ENCODE measurements at regions not wholly inside any gene's neighbourhood (a gene's known extent, or its start where the extent isn't known, plus 50 kb on each side); places are given as distances from the start of the nearest gene placed in this dataset.

DNA sequence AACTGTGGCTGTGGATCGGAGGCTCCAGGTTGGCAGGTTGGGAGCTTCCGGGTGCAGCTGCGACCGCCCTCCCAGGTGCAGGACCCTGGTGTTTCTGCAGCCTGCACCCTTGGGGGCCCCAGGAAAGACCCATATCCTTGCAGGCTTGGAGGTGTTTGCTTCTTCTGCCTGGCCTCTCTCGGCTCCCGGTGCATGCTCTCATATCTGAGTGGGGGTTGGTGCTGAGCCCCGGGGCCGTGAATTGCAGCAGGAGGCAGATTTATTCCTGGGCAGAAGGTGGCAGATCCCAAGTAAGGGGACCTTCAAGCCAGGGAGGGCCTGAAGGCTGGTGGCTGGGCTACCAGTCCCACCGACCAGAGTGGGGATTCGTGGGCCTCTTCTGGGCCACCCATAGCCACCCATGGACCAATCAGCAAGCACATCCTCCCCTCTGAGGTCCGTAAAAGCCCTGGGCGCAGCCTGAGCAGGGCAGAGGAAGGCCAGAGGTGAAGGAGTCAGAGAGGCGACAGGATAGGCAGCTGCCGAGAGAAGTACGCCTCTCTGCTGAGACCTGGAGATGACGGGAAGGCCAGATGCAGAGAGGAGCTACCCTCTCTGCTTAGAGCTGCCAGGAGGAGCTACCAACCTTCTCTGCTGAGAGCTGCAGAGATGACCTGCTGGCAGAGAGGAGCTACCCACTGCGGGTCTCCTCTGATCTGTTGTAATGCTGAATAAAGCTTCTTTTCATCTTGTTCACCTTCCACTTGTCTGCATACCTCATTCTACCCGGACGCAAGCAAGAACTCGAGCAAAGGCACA is 1279.0 kb upstream of the LRRTM1 start:
- DNase-seq (ENCODE audit: low read depth in 2 of 2): no peak
- no peak overlapping the region for H3K9ac ChIP-seq (ENCODE audit: insufficient read depth, low read length)
- no peaks in the 10 kb centered on the region for H3K79me2 ChIP-seq (ENCODE audit: control insufficient read depth, insufficient read depth, low read length)
- H3K4me2 ChIP-seq (ENCODE audit: extremely low read depth, insufficient read depth, low read length): no peak overlapping the region
- TF ChIP-seq, protein P1, sequence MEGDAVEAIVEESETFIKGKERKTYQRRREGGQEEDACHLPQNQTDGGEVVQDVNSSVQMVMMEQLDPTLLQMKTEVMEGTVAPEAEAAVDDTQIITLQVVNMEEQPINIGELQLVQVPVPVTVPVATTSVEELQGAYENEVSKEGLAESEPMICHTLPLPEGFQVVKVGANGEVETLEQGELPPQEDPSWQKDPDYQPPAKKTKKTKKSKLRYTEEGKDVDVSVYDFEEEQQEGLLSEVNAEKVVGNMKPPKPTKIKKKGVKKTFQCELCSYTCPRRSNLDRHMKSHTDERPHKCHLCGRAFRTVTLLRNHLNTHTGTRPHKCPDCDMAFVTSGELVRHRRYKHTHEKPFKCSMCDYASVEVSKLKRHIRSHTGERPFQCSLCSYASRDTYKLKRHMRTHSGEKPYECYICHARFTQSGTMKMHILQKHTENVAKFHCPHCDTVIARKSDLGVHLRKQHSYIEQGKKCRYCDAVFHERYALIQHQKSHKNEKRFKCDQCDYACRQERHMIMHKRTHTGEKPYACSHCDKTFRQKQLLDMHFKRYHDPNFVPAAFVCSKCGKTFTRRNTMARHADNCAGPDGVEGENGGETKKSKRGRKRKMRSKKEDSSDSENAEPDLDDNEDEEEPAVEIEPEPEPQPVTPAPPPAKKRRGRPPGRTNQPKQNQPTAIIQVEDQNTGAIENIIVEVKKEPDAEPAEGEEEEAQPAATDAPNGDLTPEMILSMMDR (conservative IDR thresholded peaks at IDR 0.05 in 1 of 2, IDR thresholded peaks at IDR 0.05 in 1 of 2; ENCODE audit: low read depth in 1 of 2, low read length in 2 of 2): no peak
- TF ChIP-seq EZH2 (IDR thresholded peaks at IDR 0.05; ENCODE audit: low read length, missing control alignments): no peak
- no peaks in the 10 kb centered on the region for H3K27me3 ChIP-seq (ENCODE audit: control insufficient read depth, insufficient read depth, low read length)
- H2AFZ ChIP-seq (ENCODE audit: low read length): no peak overlapping the region
- no peaks in the 10 kb centered on the region for H3K9me3 ChIP-seq (ENCODE audit: control insufficient read depth, insufficient read depth, low read depth, low read length)
- H3K4me1 ChIP-seq (ENCODE audit: control insufficient read depth, extremely low read depth, insufficient read depth, low read length): no peaks in the 10 kb centered on the region
- no peak overlapping the region for H3K27ac ChIP-seq (ENCODE audit: insufficient read depth, low read length)
- H3K4me3 ChIP-seq (replicated peaks in 1 of 4; ENCODE audit: control extremely low read depth in 1 of 4, insufficient read depth in 1 of 4, low read depth in 3 of 4, low read length in 4 of 4): no peak overlapping the region
- H3K36me3 ChIP-seq (ENCODE audit: control insufficient read depth, insufficient read depth, low read length): no peaks in the 10 kb centered on the region
- H4K20me1 ChIP-seq (ENCODE audit: control insufficient read depth, extremely low read depth, insufficient read depth, low read length): no peaks in the 10 kb centered on the region

DNA sequence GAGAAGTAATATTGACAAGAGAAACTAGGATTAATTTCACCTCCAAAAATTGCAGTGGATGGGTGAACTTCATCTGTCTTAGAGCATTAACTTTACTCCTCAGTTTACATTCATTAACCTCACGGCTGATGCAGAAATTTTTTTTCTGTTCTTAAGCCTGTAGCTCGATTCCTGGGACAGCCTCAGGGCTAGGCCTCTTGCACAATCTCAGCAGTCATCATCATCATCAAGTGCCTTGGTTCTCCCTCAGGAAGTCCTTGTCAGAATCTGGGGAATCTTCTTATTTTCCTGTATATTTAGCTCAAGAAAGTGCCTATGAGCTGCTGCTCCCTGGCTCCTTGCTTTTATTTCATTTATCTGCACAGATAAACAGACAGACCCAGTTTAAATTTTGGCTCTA is 1272.2 kb upstream of the LRRTM1 start:
- Histone ChIP-seq H3K4me1 (ENCODE audit: control insufficient read depth, extremely low read depth, insufficient read depth, low read length) (no peaks in the 10 kb centered on the region), H3K27ac (ENCODE audit: insufficient read depth, low read length) (no peak overlapping the region), H3K4me3 (replicated peaks in 1 of 4; ENCODE audit: control extremely low read depth in 1 of 4, insufficient read depth in 1 of 4, low read depth in 3 of 4, low read length in 4 of 4) (no peak overlapping the region), H3K9ac (ENCODE audit: insufficient read depth, low read length) (no peak overlapping the region), H2AFZ (ENCODE audit: low read length) (no peak overlapping the region), H3K4me2 (ENCODE audit: extremely low read depth, insufficient read depth, low read length) (no peak overlapping the region), H3K9me3 (ENCODE audit: control insufficient read depth, insufficient read depth, low read depth, low read length) (no peaks in the 10 kb centered on the region), H3K36me3 (ENCODE audit: control insufficient read depth, insufficient read depth, low read length) (no peaks in the 10 kb centered on the region), H4K20me1 (ENCODE audit: control insufficient read depth, extremely low read depth, insufficient read depth, low read length) (no peaks in the 10 kb centered on the region), H3K27me3 (ENCODE audit: control insufficient read depth, insufficient read depth, low read length) (no peaks in the 10 kb centered on the region), H3K79me2 (ENCODE audit: control insufficient read depth, insufficient read depth, low read length) (no peaks in the 10 kb centered on the region)
- no peak for DNase-seq (ENCODE audit: low read depth in 2 of 2)
- TF ChIP-seq, protein P1 (conservative IDR thresholded peaks at IDR 0.05 in 1 of 2, IDR thresholded peaks at IDR 0.05 in 1 of 2; ENCODE audit: low read depth in 1 of 2, low read length in 2 of 2): no peak
- no peak for TF ChIP-seq EZH2 (IDR thresholded peaks at IDR 0.05; ENCODE audit: low read length, missing control alignments)

DNA sequence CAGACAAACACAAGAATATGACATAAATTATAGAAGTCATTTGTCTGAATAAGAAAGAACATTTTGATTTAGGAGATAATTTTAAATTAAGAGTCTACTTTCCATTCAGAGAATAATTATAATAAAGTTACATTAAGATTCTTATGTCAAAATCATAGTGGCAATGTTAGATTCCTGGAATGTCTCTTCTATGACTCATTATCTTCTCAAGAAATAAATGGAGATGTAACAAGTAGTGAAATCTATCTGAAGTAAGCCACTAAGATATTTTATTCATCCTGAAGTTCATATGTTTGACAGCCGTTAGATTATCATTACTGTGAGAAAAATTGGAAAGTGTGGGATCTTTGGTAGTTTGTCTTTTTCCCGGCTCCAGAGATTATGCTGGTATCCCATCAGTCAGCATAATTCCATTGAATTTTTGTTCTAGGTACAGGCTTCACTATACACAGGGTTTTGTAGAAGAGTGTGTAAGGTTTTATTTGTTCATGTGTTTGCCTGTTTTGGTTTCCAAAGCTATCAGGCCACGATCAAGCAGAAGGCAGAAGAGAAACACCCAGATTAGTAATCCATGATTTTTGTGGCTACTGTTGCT is 1246.6 kb upstream of the LRRTM1 start:
- no peaks in the 10 kb centered on the region for H4K20me1 ChIP-seq (ENCODE audit: control insufficient read depth, extremely low read depth, insufficient read depth, low read length)
- no peaks in the 10 kb centered on the region for H3K27me3 ChIP-seq (ENCODE audit: control insufficient read depth, insufficient read depth, low read length)
- no peak overlapping the region for H2AFZ ChIP-seq (ENCODE audit: low read length)
- no peaks in the 10 kb centered on the region for H3K79me2 ChIP-seq (ENCODE audit: control insufficient read depth, insufficient read depth, low read length)
- H3K4me1 ChIP-seq (ENCODE audit: control insufficient read depth, extremely low read depth, insufficient read depth, low read length): no peaks in the 10 kb centered on the region
- no peaks in the 10 kb centered on the region for H3K36me3 ChIP-seq (ENCODE audit: control insufficient read depth, insufficient read depth, low read length)
- TF ChIP-seq, protein P1 (conservative IDR thresholded peaks at IDR 0.05 in 1 of 2, IDR thresholded peaks at IDR 0.05 in 1 of 2; ENCODE audit: low read depth in 1 of 2, low read length in 2 of 2): no peak
- TF ChIP-seq EZH2 (IDR thresholded peaks at IDR 0.05; ENCODE audit: low read length, missing control alignments): no peak
- DNase-seq (ENCODE audit: low read depth in 2 of 2): peak in 1 of 2 donors; percentile 0
- H3K4me3 ChIP-seq (replicated peaks in 1 of 4; ENCODE audit: control extremely low read depth in 1 of 4, insufficient read depth in 1 of 4, low read depth in 3 of 4, low read length in 4 of 4): no peak overlapping the region
- no peak overlapping the region for H3K9ac ChIP-seq (ENCODE audit: insufficient read depth, low read length)
- no peak overlapping the region for H3K27ac ChIP-seq (ENCODE audit: insufficient read depth, low read length)
- H3K9me3 ChIP-seq (ENCODE audit: control insufficient read depth, insufficient read depth, low read depth, low read length): no peaks in the 10 kb centered on the region
- no peak overlapping the region for H3K4me2 ChIP-seq (ENCODE audit: extremely low read depth, insufficient read depth, low read length)

All from fibroblast of lung (primary cell).